Esophagus squamous epithelium (tissue), 4 donors: ENCODE measurements at regions not wholly inside any gene's neighbourhood (a gene's known extent, or its start where the extent isn't known, plus 50 kb on each side); places are given as distances from the start of the nearest gene placed in this dataset.

ENCODE experiments used
- POLR2A ChIP-seq, 4 donors: fragments of 450-650 bp; IDR thresholded peaks; one replicate each; pipeline ENCODE4 v1.6.1; 2017; ENCODE audit warnings: antibody characterized with exemption in 4 of 4, mild to moderate bottlenecking in 4 of 4, moderate library complexity in 3 of 4
- TF ChIP-seq, protein P1 (sequence below), 6 experiments: fragments of 450-650 bp in 4 of 6; fragments of 200-600 bp in 2 of 6; sonication (generic) in 2 of 6; IDR thresholded peaks; one replicate each; pipeline ENCODE4 v1.5.1; 2016 to 2019; ENCODE audit warnings: antibody characterized with exemption in 6 of 6, mild to moderate bottlenecking in 4 of 6, moderate library complexity in 4 of 6

DNA sequence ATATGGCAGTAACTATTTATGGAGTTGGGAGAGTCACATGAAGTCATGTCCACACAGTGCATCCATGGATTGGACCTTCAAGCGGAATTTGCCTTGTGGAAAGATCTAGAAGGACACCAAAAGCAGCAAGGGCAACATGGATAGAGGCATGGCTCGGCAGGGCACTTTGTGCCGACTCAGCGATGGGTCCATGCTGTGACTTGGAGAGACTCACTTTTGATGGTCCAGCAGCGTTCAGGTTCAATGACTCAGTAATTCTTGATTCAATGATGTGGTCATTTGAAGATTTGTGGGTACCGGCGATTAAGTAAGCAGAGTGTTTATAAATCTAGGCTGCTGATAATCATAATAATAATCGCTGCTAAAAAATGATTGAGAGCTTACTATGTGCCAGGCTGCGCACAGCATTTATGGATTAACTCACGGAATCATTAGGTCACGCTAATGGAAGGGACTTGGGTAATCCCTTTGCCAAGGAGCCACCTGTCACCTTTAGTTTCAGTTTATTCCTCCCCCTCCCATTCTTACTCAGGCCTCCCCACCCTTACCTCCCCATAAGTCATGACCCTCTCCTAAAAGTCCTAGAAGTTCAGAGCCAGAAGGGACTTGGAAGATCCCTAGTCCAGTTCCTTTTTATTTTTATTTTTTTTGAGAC is 127.5 kb upstream of the CRHR1 start:
- TF ChIP-seq POLR2A (IDR thresholded peaks at IDR 0.05) = no peak
- TF ChIP-seq, protein P1, sequence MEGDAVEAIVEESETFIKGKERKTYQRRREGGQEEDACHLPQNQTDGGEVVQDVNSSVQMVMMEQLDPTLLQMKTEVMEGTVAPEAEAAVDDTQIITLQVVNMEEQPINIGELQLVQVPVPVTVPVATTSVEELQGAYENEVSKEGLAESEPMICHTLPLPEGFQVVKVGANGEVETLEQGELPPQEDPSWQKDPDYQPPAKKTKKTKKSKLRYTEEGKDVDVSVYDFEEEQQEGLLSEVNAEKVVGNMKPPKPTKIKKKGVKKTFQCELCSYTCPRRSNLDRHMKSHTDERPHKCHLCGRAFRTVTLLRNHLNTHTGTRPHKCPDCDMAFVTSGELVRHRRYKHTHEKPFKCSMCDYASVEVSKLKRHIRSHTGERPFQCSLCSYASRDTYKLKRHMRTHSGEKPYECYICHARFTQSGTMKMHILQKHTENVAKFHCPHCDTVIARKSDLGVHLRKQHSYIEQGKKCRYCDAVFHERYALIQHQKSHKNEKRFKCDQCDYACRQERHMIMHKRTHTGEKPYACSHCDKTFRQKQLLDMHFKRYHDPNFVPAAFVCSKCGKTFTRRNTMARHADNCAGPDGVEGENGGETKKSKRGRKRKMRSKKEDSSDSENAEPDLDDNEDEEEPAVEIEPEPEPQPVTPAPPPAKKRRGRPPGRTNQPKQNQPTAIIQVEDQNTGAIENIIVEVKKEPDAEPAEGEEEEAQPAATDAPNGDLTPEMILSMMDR (IDR thresholded peaks at IDR 0.05) = no peak
